ENCODE measurements at regions not wholly inside any gene's neighbourhood (a gene's known extent, or its start where the extent isn't known, plus 50 kb on each side); places are given as distances from the start of the nearest gene placed in this dataset.

DNA sequence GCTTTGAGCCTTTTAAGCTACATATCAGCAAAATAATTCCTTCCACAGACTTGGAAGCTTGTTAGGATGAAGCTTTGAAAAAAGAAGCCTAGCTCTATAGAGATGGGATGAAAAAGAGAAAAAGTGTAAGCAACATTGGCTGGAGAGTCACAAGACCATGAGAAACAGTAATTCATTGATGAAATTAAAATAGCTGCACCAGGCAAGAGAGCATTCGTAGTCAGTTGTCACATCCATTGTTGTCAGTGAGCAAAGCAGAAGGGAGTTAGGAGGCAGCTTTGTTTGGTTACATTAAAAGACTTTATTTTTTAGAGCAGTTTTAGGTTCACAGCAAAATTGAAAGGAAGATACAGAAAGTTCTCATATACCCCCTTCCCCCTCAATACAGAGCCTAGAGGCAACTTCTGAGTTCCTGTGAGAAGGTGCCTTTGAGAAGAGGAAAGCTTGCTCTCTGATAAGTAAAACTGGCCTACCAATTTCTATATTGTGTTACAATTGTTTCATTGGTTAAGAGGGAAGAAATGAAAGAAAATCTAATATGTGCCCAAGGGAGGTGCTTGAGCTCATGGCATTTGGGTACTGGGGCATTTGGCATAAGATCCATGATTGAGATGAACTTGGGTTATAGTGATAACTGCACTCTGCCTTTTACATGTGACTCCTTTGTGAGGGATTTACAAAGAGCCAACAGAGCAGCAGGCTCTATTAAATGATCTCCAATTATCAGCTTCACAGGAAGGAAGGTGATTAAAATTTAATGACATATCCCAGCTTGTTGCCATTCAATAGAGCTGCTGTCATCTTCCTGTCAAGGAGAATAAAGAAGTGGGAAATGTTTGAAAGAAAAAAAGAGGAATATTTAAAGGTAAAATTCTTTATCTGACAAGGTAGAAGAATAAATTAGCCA is 361.3 kb upstream of the TMTC1 start:
- H3K4me1 ChIP-seq, result no peaks in the 10 kb centered on the region
- TF ChIP-seq POLR2AphosphoS5 (IDR thresholded peaks at IDR 0.05) (no peak), POLR2A (IDR thresholded peaks at IDR 0.05) (no peak)
- in situ Hi-C loops (cut with MboI; ENCODE audit: low pct_ligation_motif_present in 1 of 4, low pct_unique_long_range_greater_than_20kb in 1 of 4, low sequenced_read_pairs in 3 of 4), result no loop called here
- intact Hi-C loops (cut with DNase I; ENCODE audit: low total_unique reads), result no loop called here
- WGBS, 2 donors (ENCODE audit: low coverage in 1 of 2), result 50 to 75% methylated on average over 1 of the region's 1 CpG
- no peak overlapping the region for H3K4me3 ChIP-seq
- H3K27ac ChIP-seq, result no peak overlapping the region
- H3K27me3 ChIP-seq, result no peaks in the 10 kb centered on the region
- no peak for DNase-seq
- no peaks in the 10 kb centered on the region for H3K9me3 ChIP-seq
- H3K36me3 ChIP-seq, result no peaks in the 10 kb centered on the region

- DNase-seq, result no peak
- 40 to 61% methylated on average over 1 to 2 of the region's 2 CpGs for WGBS, 2 donors (ENCODE audit: low coverage in 1 of 2)
- H3K4me3 ChIP-seq, result no peak overlapping the region
- H3K9me3 ChIP-seq, result no peaks in the 10 kb centered on the region
- TF ChIP-seq, protein P1, sequence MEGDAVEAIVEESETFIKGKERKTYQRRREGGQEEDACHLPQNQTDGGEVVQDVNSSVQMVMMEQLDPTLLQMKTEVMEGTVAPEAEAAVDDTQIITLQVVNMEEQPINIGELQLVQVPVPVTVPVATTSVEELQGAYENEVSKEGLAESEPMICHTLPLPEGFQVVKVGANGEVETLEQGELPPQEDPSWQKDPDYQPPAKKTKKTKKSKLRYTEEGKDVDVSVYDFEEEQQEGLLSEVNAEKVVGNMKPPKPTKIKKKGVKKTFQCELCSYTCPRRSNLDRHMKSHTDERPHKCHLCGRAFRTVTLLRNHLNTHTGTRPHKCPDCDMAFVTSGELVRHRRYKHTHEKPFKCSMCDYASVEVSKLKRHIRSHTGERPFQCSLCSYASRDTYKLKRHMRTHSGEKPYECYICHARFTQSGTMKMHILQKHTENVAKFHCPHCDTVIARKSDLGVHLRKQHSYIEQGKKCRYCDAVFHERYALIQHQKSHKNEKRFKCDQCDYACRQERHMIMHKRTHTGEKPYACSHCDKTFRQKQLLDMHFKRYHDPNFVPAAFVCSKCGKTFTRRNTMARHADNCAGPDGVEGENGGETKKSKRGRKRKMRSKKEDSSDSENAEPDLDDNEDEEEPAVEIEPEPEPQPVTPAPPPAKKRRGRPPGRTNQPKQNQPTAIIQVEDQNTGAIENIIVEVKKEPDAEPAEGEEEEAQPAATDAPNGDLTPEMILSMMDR (IDR thresholded peaks at IDR 0.05), result no peak
- TF ChIP-seq POLR2A (IDR thresholded peaks at IDR 0.05) (no peak), POLR2AphosphoS5 (IDR thresholded peaks at IDR 0.05) (no peak), EP300 (IDR thresholded peaks at IDR 0.05; ENCODE audit: low read depth) (no peak)
- H3K27me3 ChIP-seq, result no peaks in the 10 kb centered on the region
- intact Hi-C loops (cut with DNase I; ENCODE audit: low total_unique reads), result no loop called here
- in situ Hi-C loops (cut with MboI; ENCODE audit: low pct_ligation_motif_present in 1 of 4, low pct_unique_long_range_greater_than_20kb in 1 of 4, low sequenced_read_pairs in 3 of 4), result no loop called here
- H3K27ac ChIP-seq, result no peak overlapping the region
- no peaks in the 10 kb centered on the region for H3K4me1 ChIP-seq
- no peaks in the 10 kb centered on the region for H3K36me3 ChIP-seq
Measured at GRCh38 chr12:30142301-30142700, 358.6 kb upstream of the TMTC1 start.

DNA sequence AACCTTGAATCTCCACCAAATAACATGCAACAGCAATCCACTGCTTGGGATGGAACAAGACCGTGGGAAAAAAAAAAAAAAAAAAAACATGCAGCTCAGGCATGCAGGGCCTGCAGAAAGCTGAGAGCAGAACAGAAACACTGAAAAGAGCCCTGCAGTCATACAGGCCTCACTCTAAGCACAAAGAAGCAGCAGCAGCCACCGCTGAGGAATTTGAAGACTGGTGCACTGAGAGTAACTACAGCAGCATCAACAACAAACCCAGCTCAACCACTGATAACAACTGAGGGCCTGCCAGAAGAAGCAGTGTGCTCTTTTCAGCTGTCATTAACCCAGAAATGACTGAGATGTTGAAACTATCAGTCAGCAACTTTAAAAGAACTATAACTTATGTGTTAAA is 354.7 kb upstream of the TMTC1 start:
- 75 to 80% methylated on average over 1 to 2 of the region's 2 CpGs for WGBS, 2 donors (ENCODE audit: low coverage in 1 of 2)
- no peaks in the 10 kb centered on the region for H3K9me3 ChIP-seq

GRCh38 chr12:30136696-30137095 is 353.0 kb upstream of the TMTC1 start:
- TF ChIP-seq POLR2AphosphoS5 (IDR thresholded peaks at IDR 0.05) (no peak), EP300 (IDR thresholded peaks at IDR 0.05; ENCODE audit: low read depth) (no peak), POLR2A (IDR thresholded peaks at IDR 0.05) (no peak)
- TF ChIP-seq, protein P1 (IDR thresholded peaks at IDR 0.05), result no peak
- intact Hi-C loops (cut with DNase I; ENCODE audit: low total_unique reads), result no loop called here
- no peak for DNase-seq
- Histone ChIP-seq H3K27me3 (no peaks in the 10 kb centered on the region), H3K4me1 (no peaks in the 10 kb centered on the region), H3K4me3 (no peak overlapping the region), H3K36me3 (no peaks in the 10 kb centered on the region), H3K27ac (no peak overlapping the region), H3K9me3 (no peaks in the 10 kb centered on the region)
- 58 to 59% methylated on average over 2 of the region's 2 CpGs for WGBS, 2 donors (ENCODE audit: low coverage in 1 of 2)
- in situ Hi-C loops (cut with MboI; ENCODE audit: low pct_ligation_motif_present in 1 of 4, low pct_unique_long_range_greater_than_20kb in 1 of 4, low sequenced_read_pairs in 3 of 4), result no loop called here

More for the DNA sequence above, 354.7 kb upstream of the TMTC1 start:
- H3K4me1 ChIP-seq, result no peaks in the 10 kb centered on the region
- intact Hi-C loops (cut with DNase I; ENCODE audit: low total_unique reads) (no loop called here), in situ Hi-C loops (cut with MboI; ENCODE audit: low pct_ligation_motif_present in 1 of 4, low pct_unique_long_range_greater_than_20kb in 1 of 4, low sequenced_read_pairs in 3 of 4) (no loop called here)
- TF ChIP-seq, protein P1 (IDR thresholded peaks at IDR 0.05), result no peak
- TF ChIP-seq EP300 (IDR thresholded peaks at IDR 0.05; ENCODE audit: low read depth) (no peak), POLR2A (IDR thresholded peaks at IDR 0.05) (no peak)
- no peaks in the 10 kb centered on the region for H3K36me3 ChIP-seq
- no peak overlapping the region for H3K27ac ChIP-seq
- H3K27me3 ChIP-seq, result no peaks in the 10 kb centered on the region
- DNase-seq, result no peak
- no peak overlapping the region for H3K4me3 ChIP-seq
